Fibroblast of lung (primary cell): ENCODE measurements at regions not wholly inside any gene's neighbourhood (a gene's known extent, or its start where the extent isn't known, plus 50 kb on each side); places are given as distances from the start of the nearest gene placed in this dataset.
A peak's percentile ranks its signal among the peaks of the same experiment; 100 is the strongest.

Experiments
- DNase-seq, 2 donors: peaks; one replicate each; pipeline versions ENCODE4 v3.0.0 to v3.0.0-alpha.2; 2010; ENCODE audit warnings: low read depth in 2 of 2
- H2AFZ ChIP-seq: 2 replicates; pipeline ENCODE4 v1.5.1; 2012; ENCODE audit warnings: low read length, control low read depth, inconsistent platforms
- H3K27ac ChIP-seq: 2 replicates; pipeline ENCODE4 v1.5.1; 2011; ENCODE audit warnings: low read length, control low read depth; ENCODE audit not compliant: insufficient read depth
- H3K27me3 ChIP-seq: 2 replicates; pipeline ENCODE4 v1.5.1; 2011; ENCODE audit warnings: mild to moderate bottlenecking, low read length; ENCODE audit not compliant: control insufficient read depth, insufficient read depth
- H3K36me3 ChIP-seq: 2 replicates; pipeline ENCODE4 v1.5.1; 2011; ENCODE audit warnings: low read length; ENCODE audit not compliant: control insufficient read depth, insufficient read depth
- H3K4me1 ChIP-seq: 2 replicates; pipeline ENCODE4 v1.5.1; 2011; ENCODE audit warnings: low read length; ENCODE audit not compliant: control insufficient read depth, insufficient read depth; ENCODE audit errors: extremely low read depth
- H3K4me2 ChIP-seq: 2 replicates; pipeline ENCODE4 v1.5.1; 2011; ENCODE audit warnings: low read length, control low read depth; ENCODE audit not compliant: insufficient read depth; ENCODE audit errors: extremely low read depth
- H3K4me3 ChIP-seq, 4 experiments: fragments of 200-600 bp in 1 of 4; sonication (generic) in 1 of 4; replicated peaks in 1 of 4; 2 replicates each; pipeline ENCODE4 v1.5.1; 2011 to 2016; ENCODE audit warnings: low read length in 4 of 4, low read depth in 3 of 4, mild to moderate bottlenecking in 3 of 4, control low read depth in 2 of 4, inconsistent platforms in 1 of 4, mixed read lengths in 1 of 4; ENCODE audit not compliant: insufficient read depth in 1 of 4; ENCODE audit errors: control extremely low read depth in 1 of 4
- H3K79me2 ChIP-seq: 2 replicates; pipeline ENCODE4 v1.5.1; 2012; ENCODE audit warnings: mild to moderate bottlenecking, low read length, inconsistent platforms; ENCODE audit not compliant: control insufficient read depth, insufficient read depth
- H3K9ac ChIP-seq: 2 replicates; pipeline ENCODE4 v1.5.1; 2011; ENCODE audit warnings: mild to moderate bottlenecking, low read length, control low read depth; ENCODE audit not compliant: insufficient read depth
- H3K9me3 ChIP-seq: 2 replicates; pipeline ENCODE4 v1.5.1; 2012; ENCODE audit warnings: low read depth, low read length; ENCODE audit not compliant: control insufficient read depth, insufficient read depth
- H4K20me1 ChIP-seq: 2 replicates; pipeline ENCODE4 v1.5.1; 2011; ENCODE audit warnings: low read length; ENCODE audit not compliant: control insufficient read depth, insufficient read depth; ENCODE audit errors: extremely low read depth
- EZH2 ChIP-seq: IDR thresholded peaks from 2 replicates; pipeline ENCODE4 v1.5.1; 2012; ENCODE audit warnings: low read length, control low read depth, mild to moderate bottlenecking; ENCODE audit errors: missing control alignments
- TF ChIP-seq, protein P1 (sequence below), 2 donors: IDR thresholded peaks in 1 of 2; conservative IDR thresholded peaks in 1 of 2; 1 replicate in 1 of 2; 2 replicates in 1 of 2; pipeline ENCODE4 v1.5.1; 2011 to 2012; ENCODE audit warnings: low read length in 2 of 2, control low read depth in 1 of 2, inconsistent platforms in 1 of 2, low read depth in 1 of 2, mild to moderate bottlenecking in 1 of 2

DNA sequence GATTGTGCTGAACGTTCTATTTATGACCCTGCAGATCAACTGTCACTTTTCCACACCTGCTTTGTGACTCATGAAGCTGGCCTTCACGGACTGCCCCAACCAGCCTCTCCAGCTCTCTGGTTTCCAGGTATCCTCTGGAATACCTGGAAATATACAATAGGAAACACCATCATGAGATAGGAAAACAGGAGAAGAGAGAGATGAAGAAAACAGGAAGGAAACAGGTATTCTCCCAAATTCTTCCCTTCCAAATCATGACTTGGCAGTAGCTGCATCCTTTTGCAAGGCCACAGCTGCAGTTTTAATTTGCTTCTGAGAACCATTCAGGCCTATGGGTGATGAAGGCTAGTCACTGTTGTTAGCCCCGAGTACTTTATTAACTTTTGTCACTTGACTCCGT lies 909.1 kb downstream of the EPHA3 start:
- Histone ChIP-seq H3K36me3 (no peaks in the 10 kb centered on the region), H3K4me2 (no peak overlapping the region), H3K27me3 (no peaks in the 10 kb centered on the region), H4K20me1 (no peaks in the 10 kb centered on the region), H3K27ac (no peak overlapping the region), H3K4me1 (peaks cover 2% of the 10 kb centered on the region), H3K79me2 (no peaks in the 10 kb centered on the region), H2AFZ (no peak overlapping the region), H3K9ac (no peak overlapping the region), H3K4me3 (no peak overlapping the region), H3K9me3 (no peaks in the 10 kb centered on the region)
- TF ChIP-seq, protein P1, sequence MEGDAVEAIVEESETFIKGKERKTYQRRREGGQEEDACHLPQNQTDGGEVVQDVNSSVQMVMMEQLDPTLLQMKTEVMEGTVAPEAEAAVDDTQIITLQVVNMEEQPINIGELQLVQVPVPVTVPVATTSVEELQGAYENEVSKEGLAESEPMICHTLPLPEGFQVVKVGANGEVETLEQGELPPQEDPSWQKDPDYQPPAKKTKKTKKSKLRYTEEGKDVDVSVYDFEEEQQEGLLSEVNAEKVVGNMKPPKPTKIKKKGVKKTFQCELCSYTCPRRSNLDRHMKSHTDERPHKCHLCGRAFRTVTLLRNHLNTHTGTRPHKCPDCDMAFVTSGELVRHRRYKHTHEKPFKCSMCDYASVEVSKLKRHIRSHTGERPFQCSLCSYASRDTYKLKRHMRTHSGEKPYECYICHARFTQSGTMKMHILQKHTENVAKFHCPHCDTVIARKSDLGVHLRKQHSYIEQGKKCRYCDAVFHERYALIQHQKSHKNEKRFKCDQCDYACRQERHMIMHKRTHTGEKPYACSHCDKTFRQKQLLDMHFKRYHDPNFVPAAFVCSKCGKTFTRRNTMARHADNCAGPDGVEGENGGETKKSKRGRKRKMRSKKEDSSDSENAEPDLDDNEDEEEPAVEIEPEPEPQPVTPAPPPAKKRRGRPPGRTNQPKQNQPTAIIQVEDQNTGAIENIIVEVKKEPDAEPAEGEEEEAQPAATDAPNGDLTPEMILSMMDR (conservative IDR thresholded peaks at IDR 0.05 in 1 of 2, IDR thresholded peaks at IDR 0.05 in 1 of 2; ENCODE audit: low read depth in 1 of 2, low read length in 2 of 2), result no peak
- TF ChIP-seq EZH2, result no peak
- DNase-seq, result no peak

DNA sequence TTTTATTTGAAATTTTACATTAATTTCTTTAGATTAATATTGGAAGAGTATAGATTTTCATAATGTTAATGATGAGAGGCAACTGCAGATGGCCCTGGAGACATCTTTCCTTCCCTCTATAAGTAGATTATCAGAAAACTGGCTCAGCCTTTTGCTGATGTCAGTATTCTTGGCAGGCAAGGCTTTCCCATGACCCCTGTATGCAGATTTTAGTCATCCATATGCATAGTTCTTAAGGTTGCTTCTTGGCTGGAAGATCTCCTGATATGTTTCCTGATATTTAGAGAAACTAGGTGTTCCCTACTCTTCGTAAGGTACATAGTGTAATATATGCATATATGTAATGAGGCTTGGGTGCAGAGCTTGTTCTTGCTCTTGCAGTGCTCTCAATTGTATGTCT lies 911.4 kb downstream of the EPHA3 start:
- Histone ChIP-seq H3K4me2 (no peak overlapping the region), H3K36me3 (no peaks in the 10 kb centered on the region), H3K27me3 (no peaks in the 10 kb centered on the region), H3K4me3 (no peak overlapping the region), H3K27ac (no peak overlapping the region), H3K4me1 (peaks cover 2% of the 10 kb centered on the region), H3K79me2 (no peaks in the 10 kb centered on the region), H2AFZ (no peak overlapping the region), H3K9ac (no peak overlapping the region), H4K20me1 (no peaks in the 10 kb centered on the region), H3K9me3 (no peaks in the 10 kb centered on the region)
- peak in 1 of 2 donors; percentile 47 for DNase-seq
- TF ChIP-seq EZH2, result no peak
- TF ChIP-seq, protein P1 (conservative IDR thresholded peaks at IDR 0.05 in 1 of 2, IDR thresholded peaks at IDR 0.05 in 1 of 2; ENCODE audit: low read depth in 1 of 2, low read length in 2 of 2), result no peak

DNA sequence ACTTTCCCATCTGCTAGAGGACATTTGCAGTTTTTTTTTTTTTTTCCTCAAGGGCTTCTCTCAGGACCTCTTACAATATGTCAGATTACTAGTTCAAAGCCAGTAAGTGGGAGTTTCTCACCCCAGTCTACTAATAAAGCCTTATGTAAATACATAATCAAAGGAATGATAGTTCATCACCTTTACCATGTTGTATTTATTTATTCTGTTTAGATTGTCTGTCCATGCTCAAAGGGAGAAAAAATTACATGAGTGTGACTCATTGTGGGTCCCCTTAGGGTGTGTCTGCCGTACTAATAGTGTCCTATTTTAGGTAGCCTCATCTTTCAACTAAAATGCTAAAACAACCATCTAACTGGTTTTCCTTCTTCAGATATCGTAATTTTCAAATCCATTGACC lies 917.6 kb downstream of the EPHA3 start:
- no peak overlapping the region for H3K4me3 ChIP-seq
- TF ChIP-seq EZH2, result no peak
- TF ChIP-seq, protein P1 (conservative IDR thresholded peaks at IDR 0.05 in 1 of 2, IDR thresholded peaks at IDR 0.05 in 1 of 2; ENCODE audit: low read depth in 1 of 2, low read length in 2 of 2), result no peak
- DNase-seq, result no peak
- H3K79me2 ChIP-seq, result no peaks in the 10 kb centered on the region
- H3K9me3 ChIP-seq, result no peaks in the 10 kb centered on the region
- H3K4me2 ChIP-seq, result no peak overlapping the region
- no peaks in the 10 kb centered on the region for H4K20me1 ChIP-seq
- H3K27ac ChIP-seq, result no peak overlapping the region
- no peak overlapping the region for H2AFZ ChIP-seq
- no peaks in the 10 kb centered on the region for H3K27me3 ChIP-seq
- H3K9ac ChIP-seq, result no peak overlapping the region
- H3K4me1 ChIP-seq, result no peaks in the 10 kb centered on the region
- no peaks in the 10 kb centered on the region for H3K36me3 ChIP-seq
